HEK293 (cell line): ENCODE measurements at regions not wholly inside any gene's neighbourhood (a gene's known extent, or its start where the extent isn't known, plus 50 kb on each side); places are given as distances from the start of the nearest gene placed in this dataset.

Experiments used
- CTCF ChIP-seq: fragments of 450-650 bp; formaldehyde crosslinking; IDR thresholded peaks from 2 replicates; pipeline ENCODE4 v1.5.1; 2016; ENCODE audit warnings: missing biosample characterization, missing genetic modification characterization
- REST ChIP-seq: fragments of 450-650 bp; formaldehyde crosslinking; IDR thresholded peaks from 2 replicates; pipeline ENCODE4 v1.5.1; 2016; ENCODE audit warnings: missing biosample characterization, missing genetic modification characterization
- ZNF174 ChIP-seq: fragments of 450-650 bp; formaldehyde crosslinking; IDR thresholded peaks from 2 replicates; pipeline ENCODE4 v1.5.0; 2017; ENCODE audit warnings: missing biosample characterization, mild to moderate bottlenecking, missing genetic modification characterization
- ZNF221 ChIP-seq: fragments of 450-650 bp; formaldehyde crosslinking; IDR thresholded peaks from 2 replicates; pipeline ENCODE4 v1.5.1; 2017; ENCODE audit warnings: missing biosample characterization, missing genetic modification characterization, borderline replicate concordance
- ZNF391 ChIP-seq: fragments of 450-650 bp; formaldehyde crosslinking; IDR thresholded peaks from 2 replicates; pipeline ENCODE4 v1.5.1; 2016; ENCODE audit warnings: low read depth, missing biosample characterization, missing genetic modification characterization, borderline replicate concordance
- ZNF610 ChIP-seq: fragments of 450-650 bp; formaldehyde crosslinking; IDR thresholded peaks from 2 replicates; pipeline ENCODE4 v1.5.1; 2016; ENCODE audit warnings: missing biosample characterization, missing genetic modification characterization, borderline replicate concordance
- ZNF626 ChIP-seq: fragments of 450-650 bp; sonication (Bioruptor Pico); formaldehyde crosslinking; IDR thresholded peaks from 2 replicates; pipeline ENCODE4 v1.5.1; 2018; ENCODE audit warnings: missing biosample characterization, missing genetic modification characterization, inconsistent platforms
- ZNF701 ChIP-seq: fragments of 450-650 bp; formaldehyde crosslinking; IDR thresholded peaks from 2 replicates; pipeline ENCODE4 v1.5.1; 2016; ENCODE audit warnings: missing biosample characterization, missing genetic modification characterization
- ZNF776 ChIP-seq: fragments of 450-650 bp; formaldehyde crosslinking; IDR thresholded peaks from 2 replicates; pipeline ENCODE4 v1.5.0; 2017; ENCODE audit warnings: missing biosample characterization, missing genetic modification characterization, borderline replicate concordance
- TF ChIP-seq, protein P1 (sequence below): fragments of 450-650 bp; formaldehyde crosslinking; IDR thresholded peaks from 2 replicates; pipeline ENCODE4 v1.5.1; 2016; ENCODE audit warnings: missing biosample characterization, missing genetic modification characterization
- TF ChIP-seq, protein P2 (sequence below): fragments of 450-650 bp; formaldehyde crosslinking; conservative IDR thresholded peaks from 2 replicates; pipeline ENCODE4 v1.5.1; 2016; ENCODE audit warnings: low read depth, missing biosample characterization, missing genetic modification characterization
- TF ChIP-seq, protein P3 (sequence below): sonication (generic); formaldehyde crosslinking; IDR thresholded peaks from 2 replicates; pipeline ENCODE4 v1.8.1; 2022; ENCODE audit warnings: mild to moderate bottlenecking, moderate library complexity, missing genetic modification reagents

GRCh38 chr4:156620786-156621185, 350.8 kb downstream of the PDGFC start:
- no peak for TF ChIP-seq REST (tag by site-specific recombination)
- no peak for TF ChIP-seq CTCF
- TF ChIP-seq ZNF174 = no peak
- no peak for TF ChIP-seq ZNF610 (tag by site-specific recombination)
- no peak for TF ChIP-seq ZNF221
- TF ChIP-seq ZNF626 = no peak
- TF ChIP-seq, protein P1, sequence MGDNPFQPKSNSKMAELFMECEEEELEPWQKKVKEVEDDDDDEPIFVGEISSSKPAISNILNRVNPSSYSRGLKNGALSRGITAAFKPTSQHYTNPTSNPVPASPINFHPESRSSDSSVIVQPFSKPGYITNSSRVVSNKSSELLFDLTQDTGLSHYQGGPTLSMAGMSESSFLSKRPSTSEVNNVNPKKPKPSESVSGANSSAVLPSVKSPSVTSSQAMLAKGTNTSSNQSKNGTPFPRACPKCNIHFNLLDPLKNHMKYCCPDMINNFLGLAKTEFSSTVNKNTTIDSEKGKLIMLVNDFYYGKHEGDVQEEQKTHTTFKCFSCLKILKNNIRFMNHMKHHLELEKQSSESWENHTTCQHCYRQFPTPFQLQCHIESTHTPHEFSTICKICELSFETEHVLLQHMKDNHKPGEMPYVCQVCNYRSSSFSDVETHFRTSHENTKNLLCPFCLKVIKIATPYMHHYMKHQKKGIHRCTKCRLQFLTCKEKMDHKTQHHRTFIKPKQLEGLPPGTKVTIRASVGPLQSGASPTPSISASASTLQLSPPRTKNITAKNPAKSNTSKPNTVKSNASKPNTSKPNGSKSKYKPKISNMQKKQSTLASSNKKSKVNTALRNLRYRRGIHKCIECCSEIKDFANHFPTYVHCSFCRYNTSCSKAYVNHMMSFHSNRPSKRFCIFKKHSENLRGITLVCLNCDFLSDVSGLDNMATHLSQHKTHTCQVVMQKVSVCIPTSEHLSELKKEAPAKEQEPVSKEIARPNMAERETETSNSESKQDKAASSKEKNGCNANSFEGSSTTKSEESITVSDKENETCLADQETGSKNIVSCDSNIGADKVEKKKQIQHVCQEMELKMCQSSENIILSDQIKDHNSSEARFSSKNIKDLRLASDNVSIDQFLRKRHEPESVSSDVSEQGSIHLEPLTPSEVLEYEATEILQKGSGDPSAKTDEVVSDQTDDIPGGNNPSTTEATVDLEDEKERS = no peak
- TF ChIP-seq ZNF701 (tag by site-specific recombination) = no peak
- TF ChIP-seq, protein P2, sequence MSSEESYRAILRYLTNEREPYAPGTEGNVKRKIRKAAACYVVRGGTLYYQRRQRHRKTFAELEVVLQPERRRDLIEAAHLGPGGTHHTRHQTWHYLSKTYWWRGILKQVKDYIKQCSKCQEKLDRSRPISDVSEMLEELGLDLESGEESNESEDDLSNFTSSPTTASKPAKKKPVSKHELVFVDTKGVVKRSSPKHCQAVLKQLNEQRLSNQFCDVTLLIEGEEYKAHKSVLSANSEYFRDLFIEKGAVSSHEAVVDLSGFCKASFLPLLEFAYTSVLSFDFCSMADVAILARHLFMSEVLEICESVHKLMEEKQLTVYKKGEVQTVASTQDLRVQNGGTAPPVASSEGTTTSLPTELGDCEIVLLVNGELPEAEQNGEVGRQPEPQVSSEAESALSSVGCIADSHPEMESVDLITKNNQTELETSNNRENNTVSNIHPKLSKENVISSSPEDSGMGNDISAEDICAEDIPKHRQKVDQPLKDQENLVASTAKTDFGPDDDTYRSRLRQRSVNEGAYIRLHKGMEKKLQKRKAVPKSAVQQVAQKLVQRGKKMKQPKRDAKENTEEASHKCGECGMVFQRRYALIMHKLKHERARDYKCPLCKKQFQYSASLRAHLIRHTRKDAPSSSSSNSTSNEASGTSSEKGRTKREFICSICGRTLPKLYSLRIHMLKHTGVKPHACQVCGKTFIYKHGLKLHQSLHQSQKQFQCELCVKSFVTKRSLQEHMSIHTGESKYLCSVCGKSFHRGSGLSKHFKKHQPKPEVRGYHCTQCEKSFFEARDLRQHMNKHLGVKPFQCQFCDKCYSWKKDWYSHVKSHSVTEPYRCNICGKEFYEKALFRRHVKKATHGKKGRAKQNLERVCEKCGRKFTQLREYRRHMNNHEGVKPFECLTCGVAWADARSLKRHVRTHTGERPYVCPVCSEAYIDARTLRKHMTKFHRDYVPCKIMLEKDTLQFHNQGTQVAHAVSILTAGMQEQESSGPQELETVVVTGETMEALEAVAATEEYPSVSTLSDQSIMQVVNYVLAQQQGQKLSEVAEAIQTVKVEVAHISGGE = no peak
- TF ChIP-seq ZNF391 (tag by site-specific recombination) = no peak
- TF ChIP-seq, protein P3, sequence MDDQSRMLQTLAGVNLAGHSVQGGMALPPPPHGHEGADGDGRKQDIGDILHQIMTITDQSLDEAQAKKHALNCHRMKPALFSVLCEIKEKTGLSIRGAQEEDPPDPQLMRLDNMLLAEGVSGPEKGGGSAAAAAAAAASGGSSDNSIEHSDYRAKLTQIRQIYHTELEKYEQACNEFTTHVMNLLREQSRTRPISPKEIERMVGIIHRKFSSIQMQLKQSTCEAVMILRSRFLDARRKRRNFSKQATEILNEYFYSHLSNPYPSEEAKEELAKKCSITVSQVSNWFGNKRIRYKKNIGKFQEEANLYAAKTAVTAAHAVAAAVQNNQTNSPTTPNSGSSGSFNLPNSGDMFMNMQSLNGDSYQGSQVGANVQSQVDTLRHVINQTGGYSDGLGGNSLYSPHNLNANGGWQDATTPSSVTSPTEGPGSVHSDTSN (CRISPR knock-in tag) = no peak
- no peak for TF ChIP-seq ZNF776
